ENCODE measurements at regions not wholly inside any gene's neighbourhood (a gene's known extent, or its start where the extent isn't known, plus 50 kb on each side); places are given as distances from the start of the nearest gene placed in this dataset.

- TF ChIP-seq, protein P1, sequence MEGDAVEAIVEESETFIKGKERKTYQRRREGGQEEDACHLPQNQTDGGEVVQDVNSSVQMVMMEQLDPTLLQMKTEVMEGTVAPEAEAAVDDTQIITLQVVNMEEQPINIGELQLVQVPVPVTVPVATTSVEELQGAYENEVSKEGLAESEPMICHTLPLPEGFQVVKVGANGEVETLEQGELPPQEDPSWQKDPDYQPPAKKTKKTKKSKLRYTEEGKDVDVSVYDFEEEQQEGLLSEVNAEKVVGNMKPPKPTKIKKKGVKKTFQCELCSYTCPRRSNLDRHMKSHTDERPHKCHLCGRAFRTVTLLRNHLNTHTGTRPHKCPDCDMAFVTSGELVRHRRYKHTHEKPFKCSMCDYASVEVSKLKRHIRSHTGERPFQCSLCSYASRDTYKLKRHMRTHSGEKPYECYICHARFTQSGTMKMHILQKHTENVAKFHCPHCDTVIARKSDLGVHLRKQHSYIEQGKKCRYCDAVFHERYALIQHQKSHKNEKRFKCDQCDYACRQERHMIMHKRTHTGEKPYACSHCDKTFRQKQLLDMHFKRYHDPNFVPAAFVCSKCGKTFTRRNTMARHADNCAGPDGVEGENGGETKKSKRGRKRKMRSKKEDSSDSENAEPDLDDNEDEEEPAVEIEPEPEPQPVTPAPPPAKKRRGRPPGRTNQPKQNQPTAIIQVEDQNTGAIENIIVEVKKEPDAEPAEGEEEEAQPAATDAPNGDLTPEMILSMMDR (IDR thresholded peaks at IDR 0.05; ENCODE audit: control insufficient read depth, insufficient read depth, low read depth, low read length, missing control alignments): no peak
- DNase-seq (ENCODE audit: low read depth): no peak
Observed at GRCh38 chr3:147574621-147575020, 165.5 kb downstream of the ZIC1 start.

DNA sequence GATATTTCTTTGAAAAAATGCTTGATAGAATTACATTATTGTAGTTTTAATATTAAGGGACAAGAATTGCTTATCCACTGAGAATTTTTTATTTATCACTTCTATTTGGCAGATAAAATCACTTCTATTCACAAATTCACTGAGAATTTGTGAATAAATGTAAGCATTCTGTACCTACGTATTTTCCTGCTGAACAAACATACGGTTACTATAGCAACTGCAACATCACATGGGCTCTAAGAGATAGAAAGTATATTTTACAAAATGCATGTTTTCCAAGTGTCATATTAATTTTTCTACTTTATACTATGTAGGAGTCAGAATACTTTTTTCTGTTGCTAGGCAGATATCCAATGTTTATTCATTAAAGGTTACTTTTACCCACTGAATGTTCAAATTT is 166.2 kb downstream of the ZIC1 start:
- no peak overlapping the region for H3K4me3 ChIP-seq (ENCODE audit: control insufficient read depth, low read depth, low read length)
- TF ChIP-seq, protein P1 (IDR thresholded peaks at IDR 0.05; ENCODE audit: control insufficient read depth, insufficient read depth, low read depth, low read length, missing control alignments): no peak

More at GRCh38 chr3:147574621-147575020, 165.5 kb downstream of the ZIC1 start:
- H3K4me3 ChIP-seq (ENCODE audit: control insufficient read depth, low read depth, low read length): no peak overlapping the region

DNA sequence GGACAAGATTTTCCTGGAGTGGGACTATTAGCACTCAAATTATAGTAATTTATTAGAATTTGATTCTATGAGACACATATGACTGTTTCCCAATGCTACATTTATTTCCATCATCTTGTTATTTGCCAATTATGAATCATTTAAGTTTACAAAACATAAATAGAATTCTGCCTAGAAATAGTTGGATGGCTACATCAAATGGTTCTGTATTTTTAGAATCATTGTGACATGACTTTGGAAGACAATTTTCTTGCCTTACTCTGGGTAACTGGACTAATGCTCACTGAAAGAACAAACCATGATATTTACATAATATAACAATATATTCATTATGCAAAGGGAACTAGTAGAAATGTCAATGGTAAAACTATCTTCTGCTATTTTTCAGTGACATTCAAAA is 173.5 kb downstream of the ZIC1 start:
- TF ChIP-seq, protein P1 (IDR thresholded peaks at IDR 0.05; ENCODE audit: control insufficient read depth, insufficient read depth, low read depth, low read length, missing control alignments): no peak
- no peak for DNase-seq (ENCODE audit: low read depth)
- no peak overlapping the region for H3K4me3 ChIP-seq (ENCODE audit: control insufficient read depth, low read depth, low read length)

More for the DNA sequence above, 166.2 kb downstream of the ZIC1 start:
- DNase-seq (ENCODE audit: low read depth): no peak

GRCh38 chr3:147589016-147589415 is 179.9 kb downstream of the ZIC1 start:
- TF ChIP-seq, protein P1 (IDR thresholded peaks at IDR 0.05; ENCODE audit: control insufficient read depth, insufficient read depth, low read depth, low read length, missing control alignments): no peak
- H3K4me3 ChIP-seq (ENCODE audit: control insufficient read depth, low read depth, low read length): no peak overlapping the region
- DNase-seq (ENCODE audit: low read depth): no peak

GRCh38 chr3:147604136-147604535 is 195.0 kb downstream of the ZIC1 start:
- no peak overlapping the region for H3K4me3 ChIP-seq (ENCODE audit: control insufficient read depth, low read depth, low read length)
- DNase-seq (ENCODE audit: low read depth): no peak
- TF ChIP-seq, protein P1 (IDR thresholded peaks at IDR 0.05; ENCODE audit: control insufficient read depth, insufficient read depth, low read depth, low read length, missing control alignments): no peak

DNA sequence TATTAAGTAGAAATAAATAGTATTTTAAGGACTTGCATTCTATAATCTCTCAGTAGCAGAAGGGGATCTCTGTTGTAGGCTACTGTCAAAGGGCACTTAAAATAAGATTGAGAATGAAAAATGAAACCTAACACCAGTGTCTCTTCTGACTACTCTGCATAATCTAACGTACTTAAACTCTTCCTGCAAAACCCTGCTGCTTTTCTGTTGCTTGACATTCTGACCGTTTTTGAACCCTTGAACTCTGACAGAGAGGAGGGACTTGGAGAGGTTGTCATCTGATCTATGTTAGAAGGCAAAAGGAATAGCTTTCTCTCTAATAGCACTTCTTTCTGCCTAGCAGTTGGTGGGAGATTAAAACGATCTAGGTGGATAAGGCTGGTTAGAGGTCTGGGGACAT is 204.6 kb downstream of the ZIC1 start:
- TF ChIP-seq, protein P1 (IDR thresholded peaks at IDR 0.05; ENCODE audit: control insufficient read depth, insufficient read depth, low read depth, low read length, missing control alignments): no peak
- no peak for DNase-seq (ENCODE audit: low read depth)
- H3K4me3 ChIP-seq (ENCODE audit: control insufficient read depth, low read depth, low read length): no peak overlapping the region

GRCh38 chr3:147614210-147614609 is 205.0 kb downstream of the ZIC1 start:
- TF ChIP-seq, protein P1 (IDR thresholded peaks at IDR 0.05; ENCODE audit: control insufficient read depth, insufficient read depth, low read depth, low read length, missing control alignments): no peak
- H3K4me3 ChIP-seq (ENCODE audit: control insufficient read depth, low read depth, low read length): no peak overlapping the region
- no peak for DNase-seq (ENCODE audit: low read depth)
